ENCODE measurements at regions not wholly inside any gene's neighbourhood (a gene's known extent, or its start where the extent isn't known, plus 50 kb on each side); places are given as distances from the start of the nearest gene placed in this dataset.

DNA sequence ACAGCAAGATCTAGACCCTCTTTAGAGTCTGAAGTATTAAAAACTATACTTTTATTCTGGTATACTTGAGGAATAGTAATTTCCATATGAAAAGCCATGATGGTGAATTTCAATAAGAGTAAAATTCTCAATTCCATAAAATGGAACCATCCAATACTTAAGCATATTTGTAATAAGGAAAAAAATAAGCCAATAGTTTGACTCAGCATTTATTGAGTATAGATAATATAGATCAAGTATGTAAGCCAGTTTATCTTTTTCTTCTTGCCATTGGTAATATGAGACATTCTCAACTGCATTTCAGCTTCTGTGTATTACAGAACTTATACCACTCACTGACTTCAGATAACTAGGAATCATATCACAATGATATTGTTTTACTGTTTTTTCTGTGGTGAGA is 361.0 kb downstream of the SLCO4C1 start:
- no peak for DNase-seq
- no peaks in the 10 kb centered on the region for H3K36me3 Mint-ChIP-seq (ENCODE audit: low read depth)
- no peak overlapping the region for H3K4me3 Mint-ChIP-seq
- no peaks in the 10 kb centered on the region for H3K27me3 Mint-ChIP-seq (ENCODE audit: insufficient read depth)
- H3K9me3 Mint-ChIP-seq: peaks cover 37% of the 10 kb centered on the region
- H3K27ac Mint-ChIP-seq: no peak overlapping the region
- no peaks in the 10 kb centered on the region for H3K4me1 Mint-ChIP-seq (ENCODE audit: low read depth)
- TF ChIP-seq, protein P1, sequence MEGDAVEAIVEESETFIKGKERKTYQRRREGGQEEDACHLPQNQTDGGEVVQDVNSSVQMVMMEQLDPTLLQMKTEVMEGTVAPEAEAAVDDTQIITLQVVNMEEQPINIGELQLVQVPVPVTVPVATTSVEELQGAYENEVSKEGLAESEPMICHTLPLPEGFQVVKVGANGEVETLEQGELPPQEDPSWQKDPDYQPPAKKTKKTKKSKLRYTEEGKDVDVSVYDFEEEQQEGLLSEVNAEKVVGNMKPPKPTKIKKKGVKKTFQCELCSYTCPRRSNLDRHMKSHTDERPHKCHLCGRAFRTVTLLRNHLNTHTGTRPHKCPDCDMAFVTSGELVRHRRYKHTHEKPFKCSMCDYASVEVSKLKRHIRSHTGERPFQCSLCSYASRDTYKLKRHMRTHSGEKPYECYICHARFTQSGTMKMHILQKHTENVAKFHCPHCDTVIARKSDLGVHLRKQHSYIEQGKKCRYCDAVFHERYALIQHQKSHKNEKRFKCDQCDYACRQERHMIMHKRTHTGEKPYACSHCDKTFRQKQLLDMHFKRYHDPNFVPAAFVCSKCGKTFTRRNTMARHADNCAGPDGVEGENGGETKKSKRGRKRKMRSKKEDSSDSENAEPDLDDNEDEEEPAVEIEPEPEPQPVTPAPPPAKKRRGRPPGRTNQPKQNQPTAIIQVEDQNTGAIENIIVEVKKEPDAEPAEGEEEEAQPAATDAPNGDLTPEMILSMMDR (IDR thresholded peaks at IDR 0.05): no peak

DNA sequence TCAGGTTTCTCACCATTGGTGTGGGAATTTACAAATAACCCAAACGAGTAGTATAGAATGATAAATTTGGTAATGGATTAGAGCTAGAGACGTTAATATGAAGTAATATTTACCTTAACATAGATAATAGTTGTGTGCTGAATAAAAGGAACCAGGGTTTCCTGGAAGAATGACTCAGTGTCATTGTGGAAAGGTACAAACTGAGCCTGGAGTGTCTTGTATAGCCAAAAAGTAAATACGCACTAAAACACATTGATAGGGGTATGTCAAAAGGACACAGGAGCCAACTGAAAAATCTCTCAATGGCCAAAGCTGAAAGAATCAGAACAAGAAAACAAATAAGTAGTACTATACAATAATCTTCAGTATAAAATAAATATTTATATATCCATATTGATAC is 363.5 kb downstream of the SLCO4C1 start:
- no peaks in the 10 kb centered on the region for H3K36me3 Mint-ChIP-seq (ENCODE audit: low read depth)
- no peaks in the 10 kb centered on the region for H3K4me1 Mint-ChIP-seq (ENCODE audit: low read depth)
- H3K9me3 Mint-ChIP-seq: peaks cover 21% of the 10 kb centered on the region
- TF ChIP-seq, protein P1 (IDR thresholded peaks at IDR 0.05): no peak
- H3K27ac Mint-ChIP-seq: no peak overlapping the region
- no peak for DNase-seq
- no peak overlapping the region for H3K4me3 Mint-ChIP-seq
- no peaks in the 10 kb centered on the region for H3K27me3 Mint-ChIP-seq (ENCODE audit: insufficient read depth)

DNA sequence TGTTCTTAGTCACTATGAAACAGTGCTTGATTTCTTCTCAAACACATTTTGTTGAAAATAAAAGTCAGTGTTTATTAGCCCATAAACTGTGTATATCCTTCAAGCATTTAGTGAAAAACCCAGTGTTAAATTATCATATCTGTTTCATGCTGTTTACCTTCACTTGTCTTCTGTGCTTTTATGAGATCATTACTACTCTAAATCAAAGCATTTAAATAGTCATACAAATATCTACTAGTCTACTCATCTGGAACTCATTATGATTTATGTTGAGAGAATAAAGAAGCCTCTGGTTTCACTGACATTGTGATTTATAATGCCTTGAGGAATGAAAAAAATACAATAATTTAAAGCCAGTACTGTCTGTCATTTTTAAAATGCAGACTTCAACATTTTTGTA is 366.5 kb downstream of the SLCO4C1 start:
- no peak for DNase-seq
- Mint-ChIP-seq H3K4me3 (no peak overlapping the region), H3K27ac (no peak overlapping the region)

DNA sequence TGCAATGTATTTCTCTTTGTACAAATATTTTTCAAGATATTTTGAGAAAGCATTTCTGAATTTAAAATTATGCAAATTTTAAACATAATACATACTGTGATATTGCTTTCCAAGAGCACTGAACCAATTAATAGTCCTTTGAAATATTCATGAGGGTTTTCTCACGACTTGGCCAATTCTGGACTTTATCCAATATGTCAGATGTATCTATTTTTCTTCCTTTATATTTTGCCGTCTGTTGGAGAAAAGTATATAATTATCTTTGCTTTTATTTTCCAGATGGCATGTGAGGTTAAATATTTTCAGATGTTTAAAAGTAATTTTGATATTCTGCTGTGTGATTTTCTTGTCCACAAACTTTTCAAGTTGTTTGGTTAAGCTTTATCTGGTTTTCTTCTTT is 378.9 kb downstream of the SLCO4C1 start:
- TF ChIP-seq, protein P1 (IDR thresholded peaks at IDR 0.05): no peak
- H3K9me3 Mint-ChIP-seq: peaks cover 35% of the 10 kb centered on the region
- H3K36me3 Mint-ChIP-seq (ENCODE audit: low read depth): no peaks in the 10 kb centered on the region
- no peak overlapping the region for H3K4me3 Mint-ChIP-seq
- H3K4me1 Mint-ChIP-seq (ENCODE audit: low read depth): no peaks in the 10 kb centered on the region
- H3K27me3 Mint-ChIP-seq (ENCODE audit: insufficient read depth): no peaks in the 10 kb centered on the region
- DNase-seq: no peak
- H3K27ac Mint-ChIP-seq: no peak overlapping the region

More for the DNA sequence above, 366.5 kb downstream of the SLCO4C1 start:
- Mint-ChIP-seq H3K36me3 (ENCODE audit: low read depth) (no peaks in the 10 kb centered on the region), H3K9me3 (peaks cover 25% of the 10 kb centered on the region), H3K27me3 (ENCODE audit: insufficient read depth) (no peaks in the 10 kb centered on the region), H3K4me1 (ENCODE audit: low read depth) (no peaks in the 10 kb centered on the region)
- TF ChIP-seq, protein P1 (IDR thresholded peaks at IDR 0.05): no peak

DNA sequence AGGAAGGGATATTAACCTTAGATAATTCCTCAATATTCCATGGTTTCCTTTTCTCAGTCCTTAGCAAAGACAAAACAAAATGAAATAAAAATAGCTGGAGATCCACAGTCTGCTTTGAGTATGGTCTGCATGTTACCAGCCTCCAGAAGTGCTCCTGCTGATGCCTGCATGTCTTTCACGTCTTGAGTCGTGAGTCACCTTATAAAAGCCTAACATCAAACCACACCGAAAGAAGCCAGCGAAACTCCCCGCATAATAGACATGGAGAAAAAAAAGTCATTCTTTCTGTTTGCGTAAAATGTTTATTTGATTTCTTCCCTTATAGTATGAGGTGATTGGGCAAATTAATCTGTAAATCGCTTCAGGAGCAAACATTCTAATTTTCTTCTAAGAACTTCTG is 380.5 kb downstream of the SLCO4C1 start:
- no peak overlapping the region for H3K27ac Mint-ChIP-seq
- no peaks in the 10 kb centered on the region for H3K36me3 Mint-ChIP-seq (ENCODE audit: low read depth)
- TF ChIP-seq, protein P1 (IDR thresholded peaks at IDR 0.05): no peak
- no peaks in the 10 kb centered on the region for H3K4me1 Mint-ChIP-seq (ENCODE audit: low read depth)
- peaks cover 2% of the 10 kb centered on the region; the same call in 1 of the 2 replicates for H3K27me3 Mint-ChIP-seq (ENCODE audit: insufficient read depth)
- no peak overlapping the region for H3K4me3 Mint-ChIP-seq
- DNase-seq: no peak
- peaks cover 37% of the 10 kb centered on the region for H3K9me3 Mint-ChIP-seq

DNA sequence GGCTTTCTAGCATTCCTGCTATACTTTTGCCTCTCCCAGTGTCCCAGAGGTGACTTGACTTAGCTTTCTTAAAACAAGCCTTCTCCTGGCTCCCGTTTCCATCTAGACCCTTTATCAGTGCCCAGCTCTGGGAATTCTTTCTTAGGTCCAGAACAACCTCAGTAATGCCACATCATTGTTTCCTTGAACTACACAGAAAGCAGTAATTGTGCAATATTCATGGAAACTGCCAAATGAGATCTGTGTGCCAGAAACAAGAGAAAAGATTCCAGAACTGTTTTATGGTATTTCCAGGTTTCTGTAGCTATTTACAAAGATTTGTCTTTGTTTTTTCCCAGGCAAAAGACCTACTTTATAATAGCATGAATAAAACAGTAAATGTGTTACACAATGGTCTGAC is 391.3 kb downstream of the SLCO4C1 start:
- H3K36me3 Mint-ChIP-seq (ENCODE audit: low read depth): no peaks in the 10 kb centered on the region
- H3K27me3 Mint-ChIP-seq (ENCODE audit: insufficient read depth): no peaks in the 10 kb centered on the region
- DNase-seq: no peak
- TF ChIP-seq, protein P1 (IDR thresholded peaks at IDR 0.05): no peak
- H3K27ac Mint-ChIP-seq: no peak overlapping the region
- no peaks in the 10 kb centered on the region for H3K4me1 Mint-ChIP-seq (ENCODE audit: low read depth)
- H3K4me3 Mint-ChIP-seq: no peak overlapping the region
- H3K9me3 Mint-ChIP-seq: peaks cover 6% of the 10 kb centered on the region
